Activated CD4-positive, alpha-beta T cell treated with anti-CD3 and anti-CD28 coated beads, Interleukin-2, amount 10 ng/mL, durations not matched to agents 7 days and 5 days (primary cell): ENCODE measurements at regions not wholly inside any gene's neighbourhood (a gene's known extent, or its start where the extent isn't known, plus 50 kb on each side); places are given as distances from the start of the nearest gene placed in this dataset.

Experiments
- CTCF ChIA-PET: fragments of 350-600 bp; sonication (Branson Sonifier 250); formaldehyde crosslinking; loops from one replicate; lab custom pipeline; 2021; ENCODE audit warnings: antibody characterized with exemption; lab: Charles Lee
- POLR2A ChIA-PET: fragments of 350-600 bp; sonication (Branson Sonifier 250); formaldehyde crosslinking; loops from one replicate; lab custom pipeline; 2021; ENCODE audit warnings: antibody characterized with exemption; lab: Charles Lee
- DNase-seq: peaks from one replicate; pipeline ENCODE4 v3.0.0-alpha.2; 2020
- H3K27ac Mint-ChIP-seq: one replicate; pipeline ENCODE4 v1.8.0; 2021; ENCODE audit warnings: mild to moderate bottlenecking, moderate library complexity, mixed read lengths
- H3K27me3 Mint-ChIP-seq: one replicate; pipeline ENCODE4 v1.8.0; 2021; ENCODE audit warnings: mixed read lengths
- H3K36me3 Mint-ChIP-seq: one replicate; pipeline ENCODE4 v1.8.0; 2021; ENCODE audit warnings: low read depth, mixed read lengths
- H3K4me1 Mint-ChIP-seq: one replicate; pipeline ENCODE4 v1.8.0; 2021; ENCODE audit warnings: mixed read lengths
- H3K4me3 Mint-ChIP-seq: one replicate; pipeline ENCODE4 v1.8.0; 2021; ENCODE audit warnings: mild to moderate bottlenecking, moderate library complexity, mixed read lengths
- H3K9me3 Mint-ChIP-seq: one replicate; pipeline ENCODE4 v1.8.0; 2021; ENCODE audit warnings: mixed read lengths

- Mint-ChIP-seq H3K36me3 (no peaks in the 10 kb centered on the region), H3K27ac (no peak overlapping the region), H3K4me1 (no peaks in the 10 kb centered on the region), H3K9me3 (no peaks in the 10 kb centered on the region), H3K4me3 (no peak overlapping the region), H3K27me3 (peaks cover 14% of the 10 kb centered on the region)
- ChIA-PET CTCF (no interaction called here), POLR2A (no interaction called here)
- DNase-seq, result no peak
Observed at GRCh38 chr2:45224321-45224992, 215.2 kb upstream of the SIX2 start.

GRCh38 chr2:45223531-45223930, 214.3 kb upstream of the SIX2 start:
- DNase-seq, result no peak
- Mint-ChIP-seq H3K4me3 (no peak overlapping the region), H3K36me3 (no peaks in the 10 kb centered on the region), H3K4me1 (no peaks in the 10 kb centered on the region), H3K9me3 (no peaks in the 10 kb centered on the region), H3K27ac (no peak overlapping the region), H3K27me3 (peaks cover 14% of the 10 kb centered on the region)
- ChIA-PET CTCF (no interaction called here), POLR2A (no interaction called here)

- POLR2A ChIA-PET, result no interaction called here
- Mint-ChIP-seq H3K27ac (no peak overlapping the region), H3K4me3 (no peak overlapping the region), H3K36me3 (no peaks in the 10 kb centered on the region), H3K4me1 (no peaks in the 10 kb centered on the region), H3K27me3 (peaks cover 24% of the 10 kb centered on the region), H3K9me3 (no peaks in the 10 kb centered on the region)
- no peak for DNase-seq
- CTCF ChIA-PET, result no interaction called here
Observed at GRCh38 chr2:45220227-45220626, 211.0 kb upstream of the SIX2 start.

DNA sequence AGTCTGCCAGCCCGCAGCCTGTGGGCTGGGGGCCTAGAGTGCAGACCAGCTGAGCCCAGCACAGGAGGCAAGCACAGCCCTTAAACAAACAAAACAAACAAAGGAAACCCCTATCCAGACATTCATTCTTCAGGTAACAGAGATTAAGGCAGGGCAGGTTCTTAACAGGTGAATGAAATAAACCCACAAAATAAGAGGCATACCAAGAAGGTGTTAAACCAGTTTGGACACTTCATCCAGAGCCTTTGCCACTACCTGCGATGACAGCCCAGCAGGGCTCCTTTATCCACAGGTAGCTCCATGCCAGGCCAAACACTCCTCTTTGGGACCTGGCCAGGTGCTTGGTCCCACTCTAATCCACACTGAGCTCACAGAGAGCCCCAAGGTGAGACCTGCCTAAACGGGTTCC, 209.7 kb upstream of the SIX2 start:
- Mint-ChIP-seq H3K4me3 (no peak overlapping the region), H3K27ac (no peak overlapping the region), H3K9me3 (no peaks in the 10 kb centered on the region), H3K4me1 (no peaks in the 10 kb centered on the region), H3K27me3 (peaks cover 24% of the 10 kb centered on the region), H3K36me3 (no peaks in the 10 kb centered on the region)
- POLR2A ChIA-PET, result no interaction called here
- DNase-seq, result no peak
- CTCF ChIA-PET, result no interaction called here

- ChIA-PET POLR2A (no interaction called here), CTCF (no interaction called here)
- Mint-ChIP-seq H3K27me3 (peaks cover 26% of the 10 kb centered on the region), H3K4me1 (no peaks in the 10 kb centered on the region), H3K36me3 (no peaks in the 10 kb centered on the region), H3K9me3 (no peaks in the 10 kb centered on the region), H3K4me3 (no peak overlapping the region), H3K27ac (no peak overlapping the region)
- DNase-seq, result no peak
Observed at GRCh38 chr2:45218297-45218696, 209.0 kb upstream of the SIX2 start.

- Mint-ChIP-seq H3K27ac (no peak overlapping the region), H3K4me1 (no peaks in the 10 kb centered on the region), H3K27me3 (peaks cover 30% of the 10 kb centered on the region), H3K9me3 (no peaks in the 10 kb centered on the region), H3K4me3 (no peak overlapping the region), H3K36me3 (no peaks in the 10 kb centered on the region)
- CTCF ChIA-PET, result interaction anchor here (0.6 kb wide), 1 partner anchor 629 kb away, joined by 3 read pairs; no protein-coding TSS in a partner anchor
- DNase-seq, result no peak
- POLR2A ChIA-PET, result no interaction called here
Observed at GRCh38 chr2:45216118-45216517, 206.9 kb upstream of the SIX2 start.

- H3K9me3 Mint-ChIP-seq, result no peaks in the 10 kb centered on the region
- no peak overlapping the region for H3K4me3 Mint-ChIP-seq
- ChIA-PET CTCF (no interaction called here), POLR2A (no interaction called here)
- peaks cover 26% of the 10 kb centered on the region for H3K27me3 Mint-ChIP-seq
- H3K36me3 Mint-ChIP-seq, result no peaks in the 10 kb centered on the region
- no peak for DNase-seq
- H3K27ac Mint-ChIP-seq, result no peak overlapping the region
- H3K4me1 Mint-ChIP-seq, result no peaks in the 10 kb centered on the region
Observed at GRCh38 chr2:45214550-45214949, 205.3 kb upstream of the SIX2 start.

DNA sequence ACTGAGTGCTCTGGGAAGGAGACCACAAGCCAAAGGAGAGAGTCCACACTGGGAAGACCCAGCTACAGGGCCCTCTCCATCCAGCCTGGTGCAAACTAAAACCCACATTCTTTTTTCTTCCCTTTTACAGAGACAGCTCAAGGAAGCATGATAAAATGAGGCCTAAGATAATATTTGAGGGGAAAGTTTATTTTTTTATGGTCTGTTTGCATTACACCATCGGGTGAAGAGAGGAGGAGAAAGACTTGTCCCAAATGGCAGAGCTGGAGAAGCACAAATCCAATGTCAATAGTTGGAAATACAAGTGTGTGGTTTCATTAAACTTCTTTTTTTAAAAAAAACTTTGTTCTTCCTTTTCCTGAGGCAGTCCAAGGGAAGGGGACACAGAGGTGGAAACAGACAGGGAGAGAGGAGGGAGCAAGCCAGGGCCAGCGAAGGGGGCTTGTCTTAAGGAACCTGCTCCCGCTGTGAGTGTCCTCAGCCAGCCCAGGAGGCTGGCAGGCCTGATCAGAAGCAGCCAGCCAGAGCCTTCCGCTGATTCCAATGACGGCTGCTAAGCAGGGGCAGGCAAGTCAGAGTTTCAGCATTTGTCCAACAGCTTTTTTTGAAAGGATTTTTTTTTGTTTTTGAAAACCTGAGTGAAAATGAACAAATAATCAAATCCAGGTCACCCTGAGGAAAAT, 203.8 kb upstream of the SIX2 start:
- DNase-seq, result no peak
- H3K4me3 Mint-ChIP-seq, result no peak overlapping the region
- H3K4me1 Mint-ChIP-seq, result no peaks in the 10 kb centered on the region
- H3K9me3 Mint-ChIP-seq, result no peaks in the 10 kb centered on the region
- peaks cover 26% of the 10 kb centered on the region for H3K27me3 Mint-ChIP-seq
- no peak overlapping the region for H3K27ac Mint-ChIP-seq
- ChIA-PET CTCF (no interaction called here), POLR2A (no interaction called here)
- no peaks in the 10 kb centered on the region for H3K36me3 Mint-ChIP-seq

DNA sequence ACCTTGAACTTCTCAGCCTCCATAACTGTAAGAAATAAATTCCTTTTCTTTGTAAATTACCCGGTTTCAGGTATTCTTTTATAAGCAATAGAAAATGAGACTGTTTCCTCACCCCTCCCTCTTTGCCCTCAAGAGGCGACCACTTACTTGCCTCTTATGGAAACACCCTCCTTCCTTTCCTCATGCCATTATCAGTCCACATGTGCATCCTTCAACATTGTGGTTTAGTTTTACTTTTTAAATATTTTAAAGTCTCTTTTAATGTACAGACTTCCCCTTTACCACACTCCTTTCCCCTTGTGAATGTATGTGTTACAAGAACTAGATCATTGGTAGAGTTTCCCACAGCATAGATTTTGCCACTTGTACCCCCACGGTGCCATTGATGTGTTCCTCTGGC, 202.4 kb upstream of the SIX2 start:
- Mint-ChIP-seq H3K36me3 (no peaks in the 10 kb centered on the region), H3K4me3 (no peak overlapping the region), H3K27me3 (peaks cover 22% of the 10 kb centered on the region), H3K27ac (no peak overlapping the region), H3K4me1 (no peaks in the 10 kb centered on the region), H3K9me3 (no peaks in the 10 kb centered on the region)
- no peak for DNase-seq
- ChIA-PET POLR2A (no interaction called here), CTCF (no interaction called here)

GRCh38 chr2:45210462-45211195, 201.4 kb upstream of the SIX2 start:
- no peak overlapping the region for H3K4me3 Mint-ChIP-seq

DNA sequence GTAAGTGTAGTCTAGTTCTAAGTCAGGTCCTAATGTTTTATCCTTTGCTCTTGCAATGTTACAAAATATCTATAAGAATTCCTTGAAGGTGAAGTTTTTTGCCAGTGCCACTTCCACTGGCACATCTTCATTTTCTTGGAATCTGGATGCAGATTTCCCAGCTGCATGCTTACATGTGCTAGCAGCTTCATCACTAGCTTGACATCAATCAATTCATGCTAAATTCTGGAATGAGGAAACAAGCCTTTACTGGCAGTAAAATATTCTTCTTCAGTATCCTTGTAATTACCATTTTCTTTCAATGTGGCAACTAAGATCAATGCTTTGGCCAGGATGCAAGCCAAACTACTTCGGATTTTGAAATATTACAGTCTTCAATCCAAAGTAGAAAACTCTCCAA, 200.6 kb upstream of the SIX2 start:
- Mint-ChIP-seq H3K9me3 (no peaks in the 10 kb centered on the region), H3K27me3 (peaks cover 16% of the 10 kb centered on the region), H3K4me1 (no peaks in the 10 kb centered on the region), H3K4me3 (no peak overlapping the region), H3K36me3 (no peaks in the 10 kb centered on the region), H3K27ac (no peak overlapping the region)
- DNase-seq, result no peak
- ChIA-PET POLR2A (interaction anchor here (0.7 kb wide), 1 partner anchor 138 kb away, joined by 3 read pairs; no protein-coding TSS in a partner anchor), CTCF (no interaction called here)

More at GRCh38 chr2:45210462-45211195, 201.4 kb upstream of the SIX2 start:
- H3K27me3 Mint-ChIP-seq, result peaks cover 18% of the 10 kb centered on the region
- no peak overlapping the region for H3K27ac Mint-ChIP-seq
- ChIA-PET CTCF (no interaction called here), POLR2A (no interaction called here)
- no peak for DNase-seq
- H3K4me1 Mint-ChIP-seq, result no peaks in the 10 kb centered on the region
- no peaks in the 10 kb centered on the region for H3K9me3 Mint-ChIP-seq
- no peaks in the 10 kb centered on the region for H3K36me3 Mint-ChIP-seq

DNA sequence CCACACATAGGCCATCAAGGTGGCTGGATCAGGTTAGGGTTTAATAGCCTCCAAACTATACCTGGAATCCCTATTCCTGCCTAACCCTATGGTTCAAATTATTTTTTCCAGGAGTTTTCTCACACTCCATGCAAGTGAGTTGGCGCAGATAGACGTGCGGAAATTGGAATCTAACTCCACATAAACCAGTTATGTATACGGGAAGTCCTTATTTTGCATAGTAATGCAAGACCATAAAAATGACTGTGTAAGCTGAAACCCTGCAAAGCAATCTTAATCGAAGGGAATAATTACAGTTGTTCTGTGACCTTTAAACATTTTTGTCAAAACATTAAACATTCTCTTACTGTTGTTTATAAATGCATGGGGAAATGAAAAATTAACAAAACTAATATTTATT, 200.1 kb upstream of the SIX2 start:
- Mint-ChIP-seq H3K4me1 (no peaks in the 10 kb centered on the region), H3K4me3 (no peak overlapping the region), H3K27me3 (peaks cover 15% of the 10 kb centered on the region), H3K36me3 (no peaks in the 10 kb centered on the region), H3K9me3 (no peaks in the 10 kb centered on the region), H3K27ac (no peak overlapping the region)
- ChIA-PET CTCF (no interaction called here), POLR2A (interaction anchor here (0.7 kb wide), 1 partner anchor 137 kb away, joined by 3 read pairs; no protein-coding TSS in a partner anchor)
- DNase-seq, result no peak

DNA sequence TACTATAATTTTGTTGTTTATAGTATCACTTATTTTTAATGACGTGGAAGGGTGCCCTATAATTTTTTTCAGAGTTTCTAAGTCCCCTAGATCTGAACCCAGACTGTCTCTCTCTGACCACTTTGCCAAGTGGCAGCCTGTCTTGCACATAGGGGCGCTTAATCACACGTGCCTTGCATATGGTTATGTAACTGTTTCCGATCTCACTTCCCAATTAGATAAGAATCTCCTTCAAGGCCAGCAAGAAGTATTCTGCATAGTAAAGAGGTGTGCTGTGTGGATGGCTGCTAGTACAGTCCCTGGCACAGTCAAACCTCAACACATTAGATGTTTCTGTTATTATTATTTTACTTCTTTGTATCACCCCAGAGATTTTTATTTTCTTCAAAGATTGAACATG, 197.8 kb upstream of the SIX2 start:
- POLR2A ChIA-PET, result no interaction called here
- H3K27ac Mint-ChIP-seq, result no peak overlapping the region

More for the DNA sequence above, 197.8 kb upstream of the SIX2 start:
- peaks cover 8% of the 10 kb centered on the region for H3K4me1 Mint-ChIP-seq
- H3K27me3 Mint-ChIP-seq, result peaks cover 23% of the 10 kb centered on the region
- H3K36me3 Mint-ChIP-seq, result no peaks in the 10 kb centered on the region
- DNase-seq, result no peak
- H3K9me3 Mint-ChIP-seq, result peaks cover 5% of the 10 kb centered on the region
- H3K4me3 Mint-ChIP-seq, result no peak overlapping the region
- CTCF ChIA-PET, result no interaction called here
